OCI-LY7 (cell line): ENCODE measurements at regions not wholly inside any gene's neighbourhood (a gene's known extent, or its start where the extent isn't known, plus 50 kb on each side); places are given as distances from the start of the nearest gene placed in this dataset.

Source experiments
- BruUV-seq: library from RNA; stranded (reverse); fragments of 400-500 nt; replicated peaks from 2 replicates; lab custom pipeline; 2021; lab: Mats Ljungman, UMichigan
- CTCF ChIA-PET: fragments of 300-600 bp; sonication (Branson Sonifier 250); formaldehyde crosslinking; loops from one replicate; lab custom pipeline; 2022; ENCODE audit warnings: antibody characterized with exemption; ENCODE audit not compliant: unreplicated experiment; lab: Charles Lee
- POLR2A ChIA-PET: fragments of 300-600 bp; sonication (Branson Sonifier 250); formaldehyde crosslinking; loops from one replicate; lab custom pipeline; 2022; ENCODE audit warnings: antibody characterized with exemption; lab: Charles Lee
- DNase-seq: peaks from one replicate; pipeline ENCODE4 v3.0.0-alpha.2; 2015; ENCODE audit warnings: low spot score
- H2AFZ ChIP-seq: fragments of 200-600 bp; sonication (generic), shearing (Covaris generic); 2 replicates; pipeline ENCODE4 v1.6.1; 2014; ENCODE audit warnings: mild to moderate bottlenecking, antibody characterized with exemption, low read length, moderate library complexity
- H3K27ac ChIP-seq: fragments of 200-600 bp; sonication (generic); 2 replicates; pipeline ENCODE4 v1.5.1; 2014; ENCODE audit warnings: mixed run types, low read depth, mild to moderate bottlenecking, moderate library complexity, low read length, inconsistent platforms; ENCODE audit not compliant: poor library complexity, severe bottlenecking
- H3K36me3 ChIP-seq: fragments of 200-600 bp; sonication (generic); 2 replicates; pipeline ENCODE4 v1.6.1; 2014; ENCODE audit warnings: mild to moderate bottlenecking, antibody characterized with exemption, low read length, moderate library complexity, mixed read lengths; ENCODE audit not compliant: insufficient read depth
- H3K4me1 ChIP-seq: fragments of 200-600 bp; sonication (generic); 2 replicates; pipeline ENCODE4 v1.5.1; 2014; ENCODE audit warnings: mild to moderate bottlenecking, low read length; ENCODE audit not compliant: insufficient read depth, poor library complexity, severe bottlenecking
- H3K4me2 ChIP-seq: fragments of 200-600 bp; sonication (generic); 2 replicates; pipeline ENCODE4 v1.6.1; 2014; ENCODE audit warnings: mild to moderate bottlenecking, low read length
- H3K4me3 ChIP-seq: fragments of 200-600 bp; sonication (generic); 2 replicates; pipeline ENCODE4 v1.5.1; 2014; ENCODE audit warnings: mild to moderate bottlenecking, low read depth, low read length; ENCODE audit not compliant: poor library complexity, severe bottlenecking
- H3K79me2 ChIP-seq: fragments of 200-600 bp; sonication (generic); 2 replicates; pipeline ENCODE4 v1.6.1; 2016; ENCODE audit warnings: low read depth, mild to moderate bottlenecking, low read length, moderate library complexity, mixed read lengths; ENCODE audit not compliant: insufficient read depth
- H3K9me2 ChIP-seq: fragments of 200-600 bp; sonication (generic); 2 replicates; pipeline ENCODE4 v1.6.1; 2016; ENCODE audit warnings: mild to moderate bottlenecking, low read length, mixed read lengths; ENCODE audit not compliant: insufficient read depth
- H3K9me3 ChIP-seq: fragments of 200-600 bp; sonication (generic); 2 replicates; pipeline ENCODE4 v1.6.1; 2014; ENCODE audit warnings: mild to moderate bottlenecking, mixed run types, low read length, mixed read lengths
- H4K20me1 ChIP-seq: fragments of 200-600 bp; sonication (generic); 2 replicates; pipeline ENCODE4 v1.6.1; 2014; ENCODE audit warnings: mild to moderate bottlenecking, antibody characterized with exemption, low read length, moderate library complexity, mixed read lengths; ENCODE audit not compliant: insufficient read depth
- CTCF ChIP-seq: fragments of 200-600 bp; sonication (generic); conservative IDR thresholded peaks from 2 replicates; pipeline ENCODE4 v1.5.1; 2014; ENCODE audit warnings: mild to moderate bottlenecking, antibody characterized with exemption, low read length, moderate library complexity, mixed read lengths
- EZH2phosphoT487 ChIP-seq: fragments of 200-600 bp; sonication (generic); IDR thresholded peaks from 2 replicates; pipeline ENCODE4 v1.6.1; 2018; ENCODE audit warnings: low read depth, borderline replicate concordance, mild to moderate bottlenecking, mixed run types, antibody characterized with exemption, low read length, moderate library complexity, mixed read lengths
- intact Hi-C: fragments of 100-400 bp; cut with micrococcal nuclease; formaldehyde crosslinking; loops from one replicate; pipeline ENCODE4 v1.10.0; 2022; ENCODE audit not compliant: unreplicated experiment

GRCh38 chr6:164023535-164023934 is 609.0 kb downstream of the QKI start:
- Histone ChIP-seq H3K27ac (no peak overlapping the region), H3K36me3 (no peaks in the 10 kb centered on the region), H3K4me2 (no peak overlapping the region), H2AFZ (no peak overlapping the region), H3K9me2 (no peaks in the 10 kb centered on the region), H3K79me2 (no peaks in the 10 kb centered on the region), H3K9me3 (no peaks in the 10 kb centered on the region), H3K4me3 (no peak overlapping the region), H4K20me1 (no peaks in the 10 kb centered on the region), H3K4me1 (no peaks in the 10 kb centered on the region)
- no TSS peak for BruUV-seq
- ChIA-PET CTCF (no interaction called here), POLR2A (interaction anchor here (0.9 kb wide), 1 partner anchor 574 kb away, joined by 3 read pairs; no protein-coding TSS in a partner anchor)
- no peak for DNase-seq
- intact Hi-C loops = no loop called here
- TF ChIP-seq CTCF = no peak
- TF ChIP-seq EZH2phosphoT487 = no peak

DNA sequence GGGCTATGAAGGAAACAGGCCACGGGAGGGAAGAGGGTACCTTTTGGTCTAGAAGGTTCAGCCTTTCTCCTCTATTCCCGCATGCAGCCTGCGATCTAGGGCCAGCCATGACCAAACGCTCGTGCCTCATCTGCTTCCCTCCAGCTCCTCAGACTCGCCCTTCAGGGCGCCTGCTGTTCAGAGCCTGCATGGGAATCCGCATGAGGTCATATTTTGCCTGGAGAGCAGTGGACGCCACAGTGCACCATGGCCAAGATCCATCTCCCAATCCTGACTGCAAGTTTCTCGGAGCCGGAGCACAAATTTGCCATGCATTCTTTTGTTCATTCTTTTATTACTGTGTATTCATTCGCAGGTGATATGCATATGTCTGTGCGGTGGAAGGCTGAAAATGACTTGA is 608.1 kb downstream of the QKI start:
- Histone ChIP-seq H3K4me2 (no peak overlapping the region), H3K36me3 (no peaks in the 10 kb centered on the region), H4K20me1 (no peaks in the 10 kb centered on the region), H3K4me1 (no peaks in the 10 kb centered on the region), H3K9me2 (no peaks in the 10 kb centered on the region), H3K4me3 (no peak overlapping the region), H3K27ac (no peak overlapping the region), H3K79me2 (no peaks in the 10 kb centered on the region), H3K9me3 (no peaks in the 10 kb centered on the region), H2AFZ (no peak overlapping the region)
- POLR2A ChIA-PET = no interaction called here
- intact Hi-C loops = no loop called here
- CTCF ChIA-PET = no interaction called here
- TF ChIP-seq EZH2phosphoT487 (no peak), CTCF (no peak)
- no peak for DNase-seq
- no TSS peak for BruUV-seq

DNA sequence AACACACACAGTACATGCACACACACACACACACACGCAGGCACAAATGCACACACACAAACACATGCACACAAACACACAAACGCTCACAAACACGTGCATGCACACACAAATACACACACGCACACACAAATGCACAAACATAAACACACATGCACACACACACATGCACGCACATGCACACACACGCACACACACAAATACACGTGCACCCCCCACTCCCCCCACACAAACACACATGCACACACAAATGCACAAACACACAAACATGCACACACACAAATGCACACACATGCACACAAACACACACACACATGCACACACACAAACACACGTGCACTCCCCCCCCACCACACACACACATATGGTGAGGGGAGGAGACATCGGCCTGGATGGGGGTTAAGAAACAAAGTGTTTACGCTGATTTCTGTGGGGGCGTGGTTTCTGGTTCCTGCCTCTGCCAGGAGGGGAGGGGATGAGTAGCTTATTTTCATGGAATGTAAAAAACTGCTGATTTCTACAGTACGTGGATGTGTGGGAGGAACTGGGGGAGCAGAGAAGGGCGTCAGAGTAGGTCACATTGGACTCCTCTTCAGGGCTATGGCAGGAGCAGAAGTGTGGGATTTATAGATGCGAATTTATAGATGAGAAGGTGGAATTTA is 607.2 kb downstream of the QKI start:
- ChIA-PET CTCF (no interaction called here), POLR2A (interaction anchor here (0.6 to 1.3 kb wide), 2 partner anchors 13 to 1068 kb away, joined by 3 read pairs; no protein-coding TSS in a partner anchor)
- Histone ChIP-seq H3K36me3 (no peaks in the 10 kb centered on the region), H3K9me2 (no peaks in the 10 kb centered on the region), H4K20me1 (no peaks in the 10 kb centered on the region), H3K79me2 (no peaks in the 10 kb centered on the region), H3K9me3 (no peaks in the 10 kb centered on the region), H3K27ac (no peak overlapping the region), H2AFZ (no peak overlapping the region), H3K4me1 (no peaks in the 10 kb centered on the region), H3K4me2 (no peak overlapping the region), H3K4me3 (no peak overlapping the region)
- DNase-seq = no peak
- intact Hi-C loops = no loop called here
- BruUV-seq = no TSS peak
- TF ChIP-seq EZH2phosphoT487 (no peak), CTCF (no peak)
